HT1080 (cell line): ENCODE measurements at regions not wholly inside any gene's neighbourhood (a gene's known extent, or its start where the extent isn't known, plus 50 kb on each side); places are given as distances from the start of the nearest gene placed in this dataset.
"Not testable (repeated sequence)": the region's sequence is repeated elsewhere in the genome, so short reads cannot be mapped to it uniquely, and the experiment has no call there.

Experiments
- DNase-seq: peaks from one replicate; pipeline ENCODE4 v3.0.0-alpha.2; 2015; ENCODE audit warnings: low read depth

- DNase-seq = no peak
Observed at GRCh38 chr1:60562740-60563139, 489.2 kb upstream of the C1orf87 start.

GRCh38 chr1:60560701-60561100, 487.1 kb upstream of the C1orf87 start:
- DNase-seq = no peak

GRCh38 chr1:60558236-60558635, 484.7 kb upstream of the C1orf87 start:
- DNase-seq = no peak

DNA sequence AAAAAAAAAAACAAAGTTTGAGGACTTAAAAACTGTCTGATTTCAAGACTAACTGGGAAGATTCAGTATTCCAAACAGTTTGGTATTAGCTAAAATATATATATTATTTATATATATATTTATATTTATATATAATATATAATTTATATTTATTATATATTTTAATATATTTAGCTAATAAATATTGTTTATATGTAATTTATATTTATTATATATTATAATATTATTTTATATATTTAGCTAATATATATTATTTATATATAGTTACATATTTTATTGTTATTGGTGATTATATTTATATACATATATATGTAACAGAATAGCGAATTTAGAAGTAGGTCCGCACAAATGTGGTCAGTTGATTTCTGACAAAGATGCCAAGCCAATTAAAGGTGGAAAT, 480.2 kb upstream of the C1orf87 start:
- DNase-seq = no peak

DNA sequence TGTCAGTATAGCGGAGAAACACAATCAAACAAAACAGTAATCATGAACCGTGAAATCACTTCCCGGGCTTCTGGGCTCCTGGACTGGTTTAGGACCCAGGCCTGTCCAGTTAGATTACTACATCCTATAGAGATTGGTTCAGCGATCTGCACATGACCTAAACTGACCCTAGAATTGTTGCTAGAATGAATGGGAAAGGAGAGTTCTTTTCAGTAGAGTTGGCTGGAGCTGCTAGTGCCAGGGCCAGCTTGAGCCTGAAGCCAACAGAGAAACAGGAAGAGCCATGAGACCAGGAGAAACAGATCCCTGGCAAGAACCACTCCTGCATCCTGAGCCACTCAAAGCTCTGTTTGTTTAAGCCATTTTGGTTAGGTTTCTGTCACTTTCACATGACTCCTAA, 474.3 kb upstream of the C1orf87 start:
- no peak for DNase-seq

DNA sequence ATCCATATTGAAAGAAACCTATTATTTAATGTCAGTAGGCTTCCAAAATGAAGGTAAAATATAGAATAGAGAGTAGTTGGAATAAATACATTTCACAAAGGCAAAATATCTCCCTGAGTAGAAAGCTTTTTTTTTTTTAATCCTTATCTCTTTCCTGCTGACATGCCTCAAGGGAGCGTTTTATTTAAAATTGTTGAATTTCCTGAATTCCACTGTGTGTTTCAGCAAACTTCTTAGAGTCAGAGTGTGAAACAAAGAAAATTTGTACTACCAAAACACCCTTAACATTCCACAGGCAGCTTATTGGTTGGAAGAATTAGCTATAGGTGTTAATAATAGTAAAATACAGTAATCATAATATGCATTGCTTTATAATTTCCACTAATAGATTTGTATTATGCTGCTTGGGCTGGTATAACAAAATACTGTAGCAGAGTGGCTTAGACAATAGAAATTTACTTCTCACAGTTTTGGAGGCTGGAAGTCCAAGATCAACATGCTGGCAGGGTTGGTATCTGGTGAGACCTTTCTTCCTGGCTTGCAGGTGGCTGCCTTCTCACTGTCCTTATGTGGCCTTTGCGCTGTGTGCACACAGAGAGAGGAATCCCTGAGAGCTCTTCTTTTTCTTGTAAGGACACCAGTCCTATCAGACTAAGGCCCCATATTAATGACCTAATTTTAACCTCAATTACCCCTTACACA, 468.4 kb upstream of the C1orf87 start:
- no peak for DNase-seq

GRCh38 chr1:60540141-60540540, 466.6 kb upstream of the C1orf87 start:
- no peak for DNase-seq

- DNase-seq = no peak
Observed at GRCh38 chr1:60535713-60536112, 462.1 kb upstream of the C1orf87 start.

DNA sequence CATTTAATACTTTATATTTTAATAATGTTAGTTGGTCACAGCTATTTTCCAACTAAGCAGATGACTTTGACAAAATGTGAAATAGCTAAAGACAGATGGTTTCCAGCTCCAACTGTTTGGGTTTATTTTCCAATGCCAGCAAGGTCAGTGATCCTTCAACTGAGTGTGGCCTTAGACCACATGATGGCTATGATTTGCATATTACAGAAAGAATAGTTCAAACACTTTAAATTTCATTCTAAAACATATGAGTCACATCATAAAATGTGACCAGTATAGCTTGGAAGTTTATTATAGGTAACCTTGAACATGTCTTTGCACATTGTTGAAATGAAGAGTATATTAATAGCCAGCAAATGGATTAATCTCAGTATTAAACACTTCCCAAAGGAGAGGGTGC, 454.0 kb upstream of the C1orf87 start:
- DNase-seq = no peak

DNA sequence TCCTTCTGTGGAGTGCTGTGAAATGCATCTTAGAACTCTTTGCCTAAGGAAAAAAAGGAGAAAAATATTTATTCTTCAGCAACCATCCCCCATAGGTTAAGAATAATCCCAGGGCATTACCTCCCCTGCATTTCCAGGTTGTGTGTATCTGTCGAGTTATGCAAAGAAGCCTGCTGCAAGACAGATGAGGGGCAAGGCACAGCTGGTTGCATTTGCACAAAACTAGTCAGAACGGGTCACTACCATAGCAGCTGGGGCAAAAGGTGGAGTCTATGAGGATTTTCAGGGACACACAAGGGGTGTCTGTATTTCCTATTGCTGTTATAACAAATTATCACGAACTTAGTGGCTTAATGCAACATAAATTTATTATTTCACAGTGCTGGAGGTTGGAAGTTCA, 443.4 kb upstream of the C1orf87 start:
- DNase-seq = no peak

GRCh38 chr1:60510162-60510561, 436.6 kb upstream of the C1orf87 start:
- DNase-seq = peak; percentile 66

GRCh38 chr1:60504206-60504840, 430.8 kb upstream of the C1orf87 start:
- no peak for DNase-seq

DNA sequence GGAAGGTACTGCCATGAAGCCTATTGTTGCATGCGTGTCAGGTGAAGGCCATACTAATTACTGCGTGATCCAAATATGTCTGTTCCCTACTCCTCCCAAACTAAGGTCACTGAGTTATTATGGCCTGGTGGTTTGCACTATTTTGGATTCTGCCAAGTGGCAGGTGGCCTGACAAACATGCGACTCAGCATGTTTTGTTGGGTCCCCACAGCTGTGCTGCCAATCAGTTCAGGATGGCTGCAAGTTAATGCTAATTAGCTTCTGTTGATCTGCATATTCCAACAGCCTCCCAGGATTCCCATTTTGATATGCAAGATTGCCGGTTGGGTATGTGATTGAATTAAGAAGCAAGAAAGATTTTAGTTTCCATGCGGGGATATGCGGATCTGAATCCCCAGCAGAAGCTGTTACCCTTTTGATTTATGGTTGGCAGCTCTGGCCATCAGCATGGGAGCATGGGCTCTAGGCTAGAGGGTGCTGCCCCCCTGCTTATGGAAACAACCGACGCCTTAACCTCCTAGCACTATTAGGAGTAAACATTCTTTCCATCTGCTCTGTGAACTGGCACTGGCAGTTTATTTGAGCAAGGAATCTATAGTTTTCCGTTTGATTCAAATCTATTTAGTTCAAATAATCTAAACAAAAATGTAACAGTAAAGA, 429.8 kb upstream of the C1orf87 start:
- DNase-seq = no peak

DNA sequence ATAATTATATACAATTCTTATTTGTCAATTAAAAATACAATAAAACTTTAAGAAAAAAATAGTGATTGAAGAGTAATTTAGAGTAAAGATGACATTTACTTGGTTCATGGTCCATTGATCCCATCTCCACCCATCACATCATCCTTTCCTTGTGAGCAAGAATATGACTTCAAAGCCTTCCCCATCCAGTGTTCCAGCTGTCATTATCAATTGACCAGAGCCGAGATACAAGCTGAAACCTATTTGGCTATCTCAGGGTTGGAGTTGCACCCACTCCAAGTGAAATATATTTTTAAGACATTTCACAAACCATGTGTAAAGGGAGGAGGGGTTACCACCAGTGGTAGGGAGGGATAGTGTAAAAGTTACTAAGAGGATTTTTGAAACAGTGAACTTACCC, 428.9 kb upstream of the C1orf87 start:
- DNase-seq = no peak

GRCh38 chr1:60489916-60490480, 416.4 kb upstream of the C1orf87 start:
- not testable (repeated sequence) for DNase-seq

DNA sequence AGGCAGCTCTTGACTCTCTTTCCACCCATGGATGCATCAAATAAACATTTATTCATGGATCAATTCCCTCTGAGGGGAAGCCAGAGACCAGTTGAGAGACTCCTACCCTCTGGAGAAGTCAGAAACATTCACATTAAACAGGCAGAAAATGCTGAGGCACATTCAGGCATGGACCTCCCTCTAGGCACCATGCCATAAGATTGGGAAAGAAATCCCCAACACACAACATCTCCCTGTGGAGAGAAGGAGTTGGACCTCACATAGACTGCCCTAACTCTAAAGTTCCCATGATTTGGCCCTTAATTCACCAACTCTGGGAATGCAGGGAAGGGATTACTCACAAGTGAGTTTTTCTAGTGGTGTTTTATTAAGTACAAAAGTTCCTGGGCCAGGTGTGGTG, 415.3 kb upstream of the C1orf87 start:
- DNase-seq = no peak

GRCh38 chr1:60487565-60488345, 414.2 kb upstream of the C1orf87 start:
- DNase-seq = no peak

DNA sequence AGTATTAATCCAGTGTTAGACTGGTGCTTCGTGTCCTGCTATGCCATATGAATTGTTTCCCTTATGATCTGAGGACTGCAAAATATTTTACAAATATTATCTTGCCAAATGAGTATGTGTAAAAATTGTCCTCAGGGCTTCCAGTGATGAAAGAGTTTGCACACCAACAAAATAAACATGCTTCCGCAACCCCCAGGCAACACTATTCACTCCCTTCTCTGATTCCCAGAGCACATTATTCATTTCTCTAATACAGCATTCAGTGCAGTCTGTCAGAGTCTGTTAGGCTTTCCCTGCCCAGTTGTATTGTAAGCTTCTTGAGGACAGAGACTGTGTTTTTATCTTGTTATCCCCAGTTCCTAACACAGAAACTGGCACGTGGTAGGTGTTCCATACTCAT, 409.9 kb upstream of the C1orf87 start:
- DNase-seq = no peak

- no peak for DNase-seq
Observed at GRCh38 chr1:60470246-60470645, 396.7 kb upstream of the C1orf87 start.

DNA sequence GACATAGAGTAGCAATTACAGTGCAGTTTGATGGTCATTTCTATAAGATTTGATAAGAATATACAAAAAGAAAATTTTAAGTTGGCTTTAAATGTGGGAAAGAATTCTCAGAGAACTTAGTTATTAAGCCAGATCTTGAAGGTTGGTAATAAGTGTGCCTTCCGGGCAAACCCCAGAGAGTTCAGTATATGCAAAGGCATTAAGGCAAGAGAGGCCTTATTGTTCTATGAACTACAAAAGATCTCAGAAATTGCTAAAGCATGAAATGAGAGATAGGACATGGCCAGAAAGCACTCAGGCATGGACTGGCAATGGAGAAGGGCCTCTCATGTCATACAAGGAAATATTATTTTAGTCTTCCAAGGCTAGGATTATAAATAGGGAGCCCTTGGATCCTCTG, 390.2 kb upstream of the C1orf87 start:
- no peak for DNase-seq

DNA sequence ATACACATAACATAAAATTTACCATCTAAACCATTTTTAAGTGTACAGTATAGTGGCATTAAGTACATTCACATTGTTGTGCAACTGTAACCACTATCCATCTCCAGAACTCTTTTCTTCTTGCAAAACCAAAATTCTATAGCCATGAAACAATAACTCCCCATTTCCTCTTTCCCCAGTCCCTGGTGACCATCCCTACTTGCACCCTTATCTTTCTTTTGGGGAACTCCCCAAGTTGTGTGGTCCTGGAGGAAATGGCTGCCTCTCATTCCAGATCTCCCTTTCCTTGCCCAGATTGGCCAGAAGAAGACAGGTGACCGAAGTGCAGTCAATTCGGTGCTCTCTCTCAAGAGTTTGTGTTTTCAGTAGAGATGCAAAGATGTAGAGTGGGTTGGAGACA, 389.6 kb upstream of the C1orf87 start:
- DNase-seq = no peak
